ENCODE measurements at regions not wholly inside any gene's neighbourhood (a gene's known extent, or its start where the extent isn't known, plus 50 kb on each side); places are given as distances from the start of the nearest gene placed in this dataset.

DNA sequence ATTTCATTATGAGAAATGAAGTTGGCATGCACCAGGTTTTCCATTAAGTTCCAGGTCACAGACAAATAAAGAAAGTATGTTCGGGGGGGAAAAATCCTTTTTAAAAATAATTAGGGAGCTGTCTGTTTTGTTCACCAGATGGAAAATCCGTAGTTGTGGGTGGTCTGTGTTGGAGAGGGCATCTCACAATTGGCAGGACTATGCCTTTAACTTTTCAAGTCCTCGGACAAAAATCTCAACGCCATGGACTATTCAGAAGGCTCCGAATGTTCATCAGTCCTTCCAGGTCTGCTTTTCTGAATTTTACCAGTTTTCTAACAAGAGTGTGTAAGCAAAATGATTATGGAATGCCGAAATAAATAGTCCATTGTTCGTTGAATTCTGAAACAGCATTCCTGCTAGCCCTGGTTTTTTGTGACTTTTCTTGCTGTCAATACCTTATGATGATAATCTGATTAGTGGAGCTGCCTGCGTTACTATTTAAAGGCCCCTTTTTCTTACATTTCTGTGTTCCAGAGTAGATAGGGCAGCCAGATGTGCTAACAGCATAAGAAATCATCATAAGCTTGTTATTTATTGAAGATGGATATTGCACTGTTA is 146.9 kb downstream of the TM9SF2 start:
- H3K9me3 ChIP-seq, result no peaks in the 10 kb centered on the region
- no peak overlapping the region for H3K27ac ChIP-seq
- DNase-seq, result no peak
- no peaks in the 10 kb centered on the region for H3K4me1 ChIP-seq
- no peaks in the 10 kb centered on the region for H3K36me3 ChIP-seq (replicated peaks in 1 of 2; ENCODE audit: insufficient read depth in 1 of 2, low read depth in 2 of 2)
- intact Hi-C loops (cut with DNase I), result no loop called here
- WGBS, 2 donors, result 53 to 68% methylated on average over 8 of the region's 8 CpGs
- no peaks in the 10 kb centered on the region for H3K27me3 ChIP-seq
- ATAC-seq, result no peak
- no peak overlapping the region for H3K4me3 ChIP-seq
- TF ChIP-seq, protein P1, sequence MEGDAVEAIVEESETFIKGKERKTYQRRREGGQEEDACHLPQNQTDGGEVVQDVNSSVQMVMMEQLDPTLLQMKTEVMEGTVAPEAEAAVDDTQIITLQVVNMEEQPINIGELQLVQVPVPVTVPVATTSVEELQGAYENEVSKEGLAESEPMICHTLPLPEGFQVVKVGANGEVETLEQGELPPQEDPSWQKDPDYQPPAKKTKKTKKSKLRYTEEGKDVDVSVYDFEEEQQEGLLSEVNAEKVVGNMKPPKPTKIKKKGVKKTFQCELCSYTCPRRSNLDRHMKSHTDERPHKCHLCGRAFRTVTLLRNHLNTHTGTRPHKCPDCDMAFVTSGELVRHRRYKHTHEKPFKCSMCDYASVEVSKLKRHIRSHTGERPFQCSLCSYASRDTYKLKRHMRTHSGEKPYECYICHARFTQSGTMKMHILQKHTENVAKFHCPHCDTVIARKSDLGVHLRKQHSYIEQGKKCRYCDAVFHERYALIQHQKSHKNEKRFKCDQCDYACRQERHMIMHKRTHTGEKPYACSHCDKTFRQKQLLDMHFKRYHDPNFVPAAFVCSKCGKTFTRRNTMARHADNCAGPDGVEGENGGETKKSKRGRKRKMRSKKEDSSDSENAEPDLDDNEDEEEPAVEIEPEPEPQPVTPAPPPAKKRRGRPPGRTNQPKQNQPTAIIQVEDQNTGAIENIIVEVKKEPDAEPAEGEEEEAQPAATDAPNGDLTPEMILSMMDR (IDR thresholded peaks at IDR 0.05), result no peak
- no peak for TF ChIP-seq POLR2A (IDR thresholded peaks at IDR 0.05)

DNA sequence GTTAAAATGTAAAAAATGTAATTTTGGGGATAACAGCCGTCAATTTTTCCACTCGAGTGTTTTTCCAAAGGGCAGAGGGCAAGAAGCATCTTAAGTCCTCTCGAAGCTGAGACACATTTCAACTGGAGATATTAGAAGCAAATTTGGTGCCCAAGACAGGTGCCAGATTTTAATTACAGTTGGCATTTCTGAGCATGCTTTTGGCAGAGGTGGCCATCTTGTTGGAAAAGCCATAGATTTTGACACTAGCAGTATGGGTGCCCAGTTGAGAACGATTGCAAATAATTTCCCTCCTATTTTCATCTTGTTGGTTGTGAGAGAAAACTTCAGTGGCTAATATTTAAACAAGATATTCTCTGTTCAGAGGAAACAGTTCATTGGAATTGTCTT is 146.3 kb downstream of the TM9SF2 start:
- Histone ChIP-seq H3K36me3 (replicated peaks in 1 of 2; ENCODE audit: insufficient read depth in 1 of 2, low read depth in 2 of 2) (no peaks in the 10 kb centered on the region), H3K9me3 (no peaks in the 10 kb centered on the region), H3K27ac (no peak overlapping the region), H3K4me3 (no peak overlapping the region), H3K27me3 (no peaks in the 10 kb centered on the region), H3K4me1 (no peaks in the 10 kb centered on the region)
- ATAC-seq (no peak), DNase-seq (no peak)
- intact Hi-C loops (cut with DNase I), result no loop called here
- WGBS, 2 donors, result 71 to 84% methylated on average over 4 of the region's 4 CpGs
- TF ChIP-seq POLR2A (IDR thresholded peaks at IDR 0.05), result no peak
- TF ChIP-seq, protein P1 (IDR thresholded peaks at IDR 0.05), result no peak

DNA sequence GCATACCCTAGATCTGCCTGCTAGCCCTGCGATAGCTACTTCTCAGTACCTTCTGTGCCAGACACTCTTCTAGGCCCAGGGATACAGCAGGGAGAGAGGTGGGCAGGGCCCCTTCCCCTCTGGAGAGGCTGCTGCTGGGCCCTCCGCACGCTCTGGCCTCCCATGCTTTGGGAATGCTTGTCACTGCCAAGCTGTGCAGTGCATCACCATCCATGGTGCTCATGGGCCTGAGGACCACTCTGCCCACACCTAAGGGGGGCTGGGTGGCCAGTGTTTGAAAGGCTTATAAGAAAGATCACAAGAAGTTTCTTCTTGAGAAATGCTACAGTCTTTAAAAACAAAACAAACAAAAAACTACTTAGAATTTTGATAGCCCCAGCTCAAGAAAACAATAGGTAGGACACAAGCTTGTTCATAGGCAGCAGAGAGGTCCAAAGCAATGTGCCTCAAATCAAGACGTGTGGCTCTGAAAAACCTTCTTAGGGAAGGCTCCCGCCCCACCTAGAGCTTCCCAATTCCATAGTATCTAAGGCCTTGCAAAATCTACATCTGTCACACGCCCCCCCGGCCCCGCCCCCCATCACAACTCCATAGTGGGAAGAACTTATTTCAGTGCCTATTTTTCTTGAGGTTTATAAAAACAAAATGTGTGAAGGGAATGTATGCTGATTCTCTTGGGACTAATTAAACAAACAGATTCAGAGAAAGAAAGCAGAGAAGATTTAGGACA is 145.8 kb downstream of the TM9SF2 start:
- TF ChIP-seq, protein P1 (IDR thresholded peaks at IDR 0.05), result no peak
- TF ChIP-seq POLR2A (IDR thresholded peaks at IDR 0.05), result no peak
- intact Hi-C loops (cut with DNase I), result no loop called here
- H3K4me1 ChIP-seq, result no peaks in the 10 kb centered on the region
- no peaks in the 10 kb centered on the region for H3K27me3 ChIP-seq
- no peaks in the 10 kb centered on the region for H3K36me3 ChIP-seq (replicated peaks in 1 of 2; ENCODE audit: insufficient read depth in 1 of 2, low read depth in 2 of 2)
- WGBS, 2 donors, result 83 to 90% methylated on average over 7 to 8 of the region's 8 CpGs
- ATAC-seq (no peak), DNase-seq (no peak)
- no peak overlapping the region for H3K4me3 ChIP-seq
- H3K27ac ChIP-seq, result no peak overlapping the region
- no peaks in the 10 kb centered on the region for H3K9me3 ChIP-seq

DNA sequence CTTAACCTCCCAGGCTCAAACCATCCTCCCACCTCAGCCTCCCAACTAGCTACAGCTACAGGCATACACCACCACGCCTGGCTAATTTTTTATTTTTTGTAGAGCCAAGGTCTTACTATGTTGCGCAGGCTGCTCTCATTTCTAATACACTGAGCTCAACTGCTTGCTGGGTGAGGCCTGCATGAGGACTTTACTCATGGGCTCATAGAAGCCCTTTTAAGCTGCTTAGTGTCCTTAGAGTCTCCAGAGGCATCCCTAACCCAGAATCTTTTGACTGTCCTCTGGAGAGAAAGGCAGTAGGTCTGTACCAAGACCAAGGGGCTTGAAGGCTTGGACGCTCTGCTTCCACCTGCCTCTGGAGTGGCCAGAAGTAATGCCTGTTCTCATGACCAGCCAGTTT is 141.6 kb downstream of the TM9SF2 start:
- Histone ChIP-seq H3K27ac (no peak overlapping the region), H3K9me3 (no peaks in the 10 kb centered on the region), H3K36me3 (replicated peaks in 1 of 2; ENCODE audit: insufficient read depth in 1 of 2, low read depth in 2 of 2) (no peaks in the 10 kb centered on the region), H3K4me1 (no peaks in the 10 kb centered on the region), H3K27me3 (no peaks in the 10 kb centered on the region), H3K4me3 (no peak overlapping the region)
- ATAC-seq (no peak), DNase-seq (no peak)
- TF ChIP-seq, protein P1 (IDR thresholded peaks at IDR 0.05), result no peak
- no peak for TF ChIP-seq POLR2A (IDR thresholded peaks at IDR 0.05)
- intact Hi-C loops (cut with DNase I), result no loop called here
- WGBS, 2 donors, result 90 to 93% methylated on average over 3 of the region's 3 CpGs

DNA sequence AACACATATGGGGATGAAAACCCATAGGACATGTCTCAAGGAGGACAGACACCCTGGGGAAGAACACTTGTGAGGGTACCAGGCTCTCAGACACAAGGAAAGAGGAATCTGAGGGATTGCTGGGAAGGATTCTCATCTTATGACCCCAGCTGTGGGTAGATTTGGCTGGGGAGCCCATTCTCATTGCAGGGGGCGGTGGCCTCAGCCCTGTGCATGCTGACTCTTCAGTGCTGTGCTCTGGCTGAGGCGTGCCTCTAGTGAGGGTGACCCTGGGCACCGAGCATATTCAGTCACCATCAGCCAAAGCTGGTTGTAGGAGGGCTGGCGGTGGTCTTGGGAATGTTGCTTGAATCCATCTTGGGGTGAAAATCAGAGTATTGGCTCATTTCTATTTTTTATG is 140.7 kb downstream of the TM9SF2 start:
- intact Hi-C loops (cut with DNase I), result no loop called here
- H3K27ac ChIP-seq, result no peak overlapping the region
- WGBS, 2 donors, result 87 to 93% methylated on average over 4 of the region's 4 CpGs
- no peak overlapping the region for H3K4me3 ChIP-seq
- TF ChIP-seq, protein P1 (IDR thresholded peaks at IDR 0.05), result no peak
- TF ChIP-seq POLR2A (IDR thresholded peaks at IDR 0.05), result no peak
- H3K36me3 ChIP-seq (replicated peaks in 1 of 2; ENCODE audit: insufficient read depth in 1 of 2, low read depth in 2 of 2), result no peaks in the 10 kb centered on the region
- DNase-seq, result no peak
- H3K9me3 ChIP-seq, result no peaks in the 10 kb centered on the region
- no peak for ATAC-seq
- no peaks in the 10 kb centered on the region for H3K4me1 ChIP-seq
- H3K27me3 ChIP-seq, result no peaks in the 10 kb centered on the region
